ENCODE measurements at regions not wholly inside any gene's neighbourhood (a gene's known extent, or its start where the extent isn't known, plus 50 kb on each side); places are given as distances from the start of the nearest gene placed in this dataset.

- no peak for TF ChIP-seq CTCF (IDR thresholded peaks at IDR 0.05; ENCODE audit: low read depth, low read length)
- TF ChIP-seq POLR2A (IDR thresholded peaks at IDR 0.05; ENCODE audit: extremely low read depth, insufficient read length), result no peak
- TF ChIP-seq MAX (IDR thresholded peaks at IDR 0.05; ENCODE audit: low read depth, low read length), result no peak
Measured at GRCh38 chr18:41602034-41602433, 353.0 kb upstream of the PIK3C3 start.
